ENCODE measurements at regions not wholly inside any gene's neighbourhood (a gene's known extent, or its start where the extent isn't known, plus 50 kb on each side); places are given as distances from the start of the nearest gene placed in this dataset.

DNA sequence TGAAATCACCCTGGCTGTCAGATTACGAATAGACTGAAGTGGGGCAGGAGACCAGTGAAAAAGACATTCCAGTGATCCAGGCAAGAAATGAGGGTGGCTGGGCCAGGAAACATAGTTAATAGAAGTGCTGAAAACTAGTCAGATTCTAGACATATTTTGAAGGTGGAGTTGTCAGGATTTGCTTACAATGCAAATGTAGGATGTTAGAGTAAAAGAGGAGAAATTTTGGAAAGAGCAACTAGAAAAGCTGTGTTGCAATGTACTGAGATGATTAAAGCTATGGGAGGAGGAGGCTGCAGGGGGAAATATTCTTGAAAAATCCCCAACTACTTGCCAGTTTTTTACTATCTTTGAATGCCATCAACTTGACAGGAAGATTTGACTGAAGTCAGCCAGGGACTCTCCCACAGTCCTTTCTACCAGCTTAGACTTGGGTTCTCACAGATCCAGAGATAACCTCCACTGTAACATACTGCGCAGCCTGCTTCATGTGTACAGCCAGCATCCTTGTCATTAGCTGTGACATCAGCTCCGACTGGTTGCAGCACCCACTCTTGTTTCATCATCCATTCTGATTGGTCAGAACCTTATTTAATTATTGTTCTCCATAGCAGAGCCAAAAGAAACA lies 109.7 kb downstream of the TSEN15 start:
- TF ChIP-seq, protein P1, sequence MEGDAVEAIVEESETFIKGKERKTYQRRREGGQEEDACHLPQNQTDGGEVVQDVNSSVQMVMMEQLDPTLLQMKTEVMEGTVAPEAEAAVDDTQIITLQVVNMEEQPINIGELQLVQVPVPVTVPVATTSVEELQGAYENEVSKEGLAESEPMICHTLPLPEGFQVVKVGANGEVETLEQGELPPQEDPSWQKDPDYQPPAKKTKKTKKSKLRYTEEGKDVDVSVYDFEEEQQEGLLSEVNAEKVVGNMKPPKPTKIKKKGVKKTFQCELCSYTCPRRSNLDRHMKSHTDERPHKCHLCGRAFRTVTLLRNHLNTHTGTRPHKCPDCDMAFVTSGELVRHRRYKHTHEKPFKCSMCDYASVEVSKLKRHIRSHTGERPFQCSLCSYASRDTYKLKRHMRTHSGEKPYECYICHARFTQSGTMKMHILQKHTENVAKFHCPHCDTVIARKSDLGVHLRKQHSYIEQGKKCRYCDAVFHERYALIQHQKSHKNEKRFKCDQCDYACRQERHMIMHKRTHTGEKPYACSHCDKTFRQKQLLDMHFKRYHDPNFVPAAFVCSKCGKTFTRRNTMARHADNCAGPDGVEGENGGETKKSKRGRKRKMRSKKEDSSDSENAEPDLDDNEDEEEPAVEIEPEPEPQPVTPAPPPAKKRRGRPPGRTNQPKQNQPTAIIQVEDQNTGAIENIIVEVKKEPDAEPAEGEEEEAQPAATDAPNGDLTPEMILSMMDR (conservative IDR thresholded peaks at IDR 0.05): no peak
- no peak for TF ChIP-seq EZH2 (IDR thresholded peaks at IDR 0.05; ENCODE audit: low read depth)
